Tibial artery (tissue), 4 donors: ENCODE measurements at regions not wholly inside any gene's neighbourhood (a gene's known extent, or its start where the extent isn't known, plus 50 kb on each side); places are given as distances from the start of the nearest gene placed in this dataset.

Experiments
- DNase-seq, 2 donors: peaks; one replicate each; pipeline ENCODE4 v3.0.0-alpha.2; 2019
- H3K27ac ChIP-seq, 2 donors: fragments of 200-600 bp; sonication (generic) in 1 of 2; 1 replicate in 1 of 2; 2 replicates in 1 of 2; pipeline ENCODE4 v1.5.1; 2018 to 2019; ENCODE audit warnings: mild to moderate bottlenecking in 1 of 2
- H3K27me3 ChIP-seq, 2 donors: fragments of 200-600 bp; sonication (generic) in 1 of 2; one replicate each; pipeline versions ENCODE4 v1.5.1 to v1.6.0; 2016 to 2019
- H3K36me3 ChIP-seq, 3 donors: fragments of 200-600 bp; sonication (generic) in 2 of 3; one replicate each; pipeline ENCODE4 v1.5.1; 2016 to 2019; ENCODE audit warnings: mild to moderate bottlenecking in 2 of 3
- H3K4me1 ChIP-seq, 4 donors: fragments of 200-600 bp; sonication (generic) in 2 of 4; 1 replicate in 3 of 4; 2 replicates in 1 of 4; pipeline ENCODE4 v1.5.1; 2016 to 2019
- H3K4me3 ChIP-seq, 2 donors: fragments of 200-600 bp; sonication (generic) in 1 of 2; 1 replicate in 1 of 2; 2 replicates in 1 of 2; pipeline ENCODE4 v1.5.1; 2018 to 2019; ENCODE audit warnings: mild to moderate bottlenecking in 2 of 2
- H3K9me3 ChIP-seq, 3 donors: fragments of 200-600 bp; sonication (generic) in 1 of 3; one replicate each; pipeline ENCODE4 v1.5.1; 2016 to 2019
- CTCF ChIP-seq, 2 experiments: fragments of 200-600 bp in 1 of 2; fragments of 450-650 bp in 1 of 2; IDR thresholded peaks; one replicate each; pipeline ENCODE4 v1.5.1; 2017 to 2019; ENCODE audit warnings: antibody characterized with exemption in 2 of 2, mild to moderate bottlenecking in 1 of 2, moderate library complexity in 1 of 2
- intact Hi-C: fragments of 100-400 bp; cut with DNase I; formaldehyde crosslinking; loops from one replicate; pipeline ENCODE4 v1.15.0; 2023; ENCODE audit warnings: low total_unique reads

- Histone ChIP-seq H3K36me3 (no peaks in the 10 kb centered on the region), H3K4me3 (no peak overlapping the region), H3K4me1 (no peaks in the 10 kb centered on the region), H3K27ac (no peak overlapping the region), H3K9me3 (no peaks in the 10 kb centered on the region), H3K27me3 (no peaks in the 10 kb centered on the region)
- DNase-seq, result no peak
- intact Hi-C loops, result no loop called here
- no peak for TF ChIP-seq CTCF (IDR thresholded peaks at IDR 0.05)
These were observed 1534.8 kb downstream of the ARAP2 start for GRCh38 chr4:34709564-34709963.

- Histone ChIP-seq H3K4me1 (no peaks in the 10 kb centered on the region), H3K4me3 (no peak overlapping the region), H3K27me3 (no peaks in the 10 kb centered on the region), H3K36me3 (no peaks in the 10 kb centered on the region), H3K9me3 (no peaks in the 10 kb centered on the region), H3K27ac (no peak overlapping the region)
- TF ChIP-seq CTCF (IDR thresholded peaks at IDR 0.05), result no peak
- DNase-seq, result no peak
- intact Hi-C loops, result no loop called here
These were observed 1525.6 kb downstream of the ARAP2 start for GRCh38 chr4:34718576-34719245.

DNA sequence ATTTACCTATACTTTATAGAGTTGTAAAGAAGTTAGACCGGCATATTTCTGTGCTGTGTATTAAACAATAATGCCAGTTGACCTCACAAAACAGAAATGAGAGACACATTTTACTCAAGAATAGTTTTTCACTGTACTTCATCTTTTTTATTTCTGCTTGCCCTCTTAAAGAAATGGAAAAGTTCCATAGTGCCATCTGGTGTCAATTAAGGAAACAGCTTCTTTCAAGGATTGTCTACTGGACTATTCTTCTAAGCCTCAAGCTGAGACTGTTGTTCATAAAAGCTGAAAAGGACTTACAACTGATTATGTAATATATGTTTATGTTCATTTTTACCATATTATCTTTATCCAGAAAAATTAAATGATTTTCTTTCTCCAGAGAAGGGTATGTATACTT is 1523.7 kb downstream of the ARAP2 start:
- no peak for TF ChIP-seq CTCF (IDR thresholded peaks at IDR 0.05)
- Histone ChIP-seq H3K9me3 (no peaks in the 10 kb centered on the region), H3K4me3 (no peak overlapping the region), H3K36me3 (no peaks in the 10 kb centered on the region), H3K27ac (no peak overlapping the region), H3K27me3 (no peaks in the 10 kb centered on the region), H3K4me1 (no peaks in the 10 kb centered on the region)
- intact Hi-C loops, result no loop called here
- no peak for DNase-seq

- H3K4me1 ChIP-seq, result no peaks in the 10 kb centered on the region
- H3K27ac ChIP-seq, result no peak overlapping the region
- no peaks in the 10 kb centered on the region for H3K27me3 ChIP-seq
- no peaks in the 10 kb centered on the region for H3K36me3 ChIP-seq
- no peak for DNase-seq
- no peaks in the 10 kb centered on the region for H3K9me3 ChIP-seq
- H3K4me3 ChIP-seq, result no peak overlapping the region
- no peak for TF ChIP-seq CTCF (IDR thresholded peaks at IDR 0.05)
- intact Hi-C loops, result no loop called here
These were observed 1522.5 kb downstream of the ARAP2 start for GRCh38 chr4:34721835-34722234.

DNA sequence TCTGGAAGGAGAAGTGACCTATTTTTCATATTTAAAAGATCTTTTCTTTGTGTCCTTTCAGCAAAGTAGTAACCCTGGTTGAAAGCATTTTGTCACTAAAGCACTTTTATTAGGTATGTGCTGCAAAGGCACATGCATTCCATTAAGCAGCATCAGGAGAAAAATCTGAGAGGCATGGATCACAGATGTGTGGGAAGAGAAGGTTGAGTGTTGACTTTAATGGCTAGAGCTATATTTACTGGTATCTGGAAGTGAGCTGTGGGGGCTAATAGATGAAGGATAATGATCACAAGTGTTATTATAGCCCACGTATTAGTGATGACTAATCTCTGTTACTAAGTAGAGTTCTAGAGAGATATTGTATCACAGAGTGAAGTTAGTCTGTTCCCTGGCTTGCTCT is 1520.7 kb downstream of the ARAP2 start:
- no peak overlapping the region for H3K4me3 ChIP-seq
- no peaks in the 10 kb centered on the region for H3K4me1 ChIP-seq
- DNase-seq, result no peak
- TF ChIP-seq CTCF (IDR thresholded peaks at IDR 0.05), result no peak
- H3K9me3 ChIP-seq, result no peaks in the 10 kb centered on the region
- intact Hi-C loops, result no loop called here
- H3K27ac ChIP-seq, result no peak overlapping the region
- no peaks in the 10 kb centered on the region for H3K27me3 ChIP-seq
- no peaks in the 10 kb centered on the region for H3K36me3 ChIP-seq

GRCh38 chr4:34724491-34724890 is 1519.8 kb downstream of the ARAP2 start:
- TF ChIP-seq CTCF (IDR thresholded peaks at IDR 0.05), result no peak

More at GRCh38 chr4:34724491-34724890, 1519.8 kb downstream of the ARAP2 start:
- Histone ChIP-seq H3K27me3 (no peaks in the 10 kb centered on the region), H3K4me3 (no peak overlapping the region), H3K4me1 (no peaks in the 10 kb centered on the region), H3K27ac (no peak overlapping the region), H3K36me3 (no peaks in the 10 kb centered on the region), H3K9me3 (no peaks in the 10 kb centered on the region)
- DNase-seq, result no peak
- intact Hi-C loops, result no loop called here
